ENCODE measurements at regions not wholly inside any gene's neighbourhood (a gene's known extent, or its start where the extent isn't known, plus 50 kb on each side); places are given as distances from the start of the nearest gene placed in this dataset.

- Mint-ChIP-seq H3K27ac (no peak overlapping the region), H3K4me3 (no peak overlapping the region), H3K27me3 (peaks cover 2 to 12% (median 9%) of the 10 kb centered on the region in 5 donors), H3K36me3 (no peaks in the 10 kb centered on the region), H3K9me3 (no peaks in the 10 kb centered on the region), H3K4me1 (no peaks in the 10 kb centered on the region)
- POLR2A ChIA-PET, result no interaction called here
- intact Hi-C loops (cut with micrococcal nuclease), result no loop called here
- Histone ChIP-seq H3K9me3 (ENCODE audit: control insufficient read depth in 2 of 3, low read length in 3 of 3) (no peaks in the 10 kb centered on the region), H3K4me1 (ENCODE audit: control insufficient read depth in 2 of 2, insufficient read depth in 2 of 2, low read length in 2 of 2) (no peaks in the 10 kb centered on the region), H3K36me3 (ENCODE audit: control insufficient read depth in 2 of 3, insufficient read depth in 3 of 3, low read length in 3 of 3) (no peaks in the 10 kb centered on the region), H3K4me3 (ENCODE audit: low read length) (no peak overlapping the region), H3K27ac (ENCODE audit: low read depth, low read length) (no peak overlapping the region), H3K27me3 (ENCODE audit: control insufficient read depth in 2 of 2, insufficient read depth in 2 of 2, low read length in 2 of 2) (no peaks in the 10 kb centered on the region)
- CTCF ChIA-PET, result no interaction called here
- no peak for ATAC-seq
- DNase-seq, result no peak
Measured at GRCh38 chr5:72618708-72619107, 111.5 kb upstream of the ZNF366 start.

- Mint-ChIP-seq H3K27me3 (peaks cover 3 to 19% (median 14%) of the 10 kb centered on the region in 5 donors), H3K4me3 (no peak overlapping the region), H3K9me3 (no peaks in the 10 kb centered on the region), H3K4me1 (peaks cover 0 to 7% (median 5%) of the 10 kb centered on the region in 7 donors), H3K36me3 (no peaks in the 10 kb centered on the region), H3K27ac (no peak overlapping the region)
- no peak for ATAC-seq
- Histone ChIP-seq H3K27ac (ENCODE audit: low read depth, low read length) (no peak overlapping the region), H3K4me3 (ENCODE audit: low read length) (no peak overlapping the region), H3K36me3 (ENCODE audit: control insufficient read depth in 2 of 3, insufficient read depth in 3 of 3, low read length in 3 of 3) (no peaks in the 10 kb centered on the region), H3K9me3 (ENCODE audit: control insufficient read depth in 2 of 3, low read length in 3 of 3) (no peaks in the 10 kb centered on the region), H3K4me1 (ENCODE audit: control insufficient read depth in 2 of 2, insufficient read depth in 2 of 2, low read length in 2 of 2) (no peaks in the 10 kb centered on the region), H3K27me3 (ENCODE audit: control insufficient read depth in 2 of 2, insufficient read depth in 2 of 2, low read length in 2 of 2) (no peaks in the 10 kb centered on the region)
- POLR2A ChIA-PET, result no interaction called here
- CTCF ChIA-PET, result no interaction called here
- no peak for DNase-seq
- intact Hi-C loops (cut with micrococcal nuclease), result no loop called here
Measured at GRCh38 chr5:72615061-72615460, 107.9 kb upstream of the ZNF366 start.

GRCh38 chr5:72613515-72613914, 106.3 kb upstream of the ZNF366 start:
- Mint-ChIP-seq H3K4me1 (peaks cover 0 to 7% (median 5%) of the 10 kb centered on the region in 7 donors), H3K27ac (no peak overlapping the region), H3K9me3 (no peaks in the 10 kb centered on the region), H3K27me3 (peaks cover 3 to 23% (median 11%) of the 10 kb centered on the region in 5 donors), H3K36me3 (no peaks in the 10 kb centered on the region), H3K4me3 (no peak overlapping the region)
- H3K9me3 ChIP-seq (ENCODE audit: control insufficient read depth in 2 of 3, low read length in 3 of 3), result no peaks in the 10 kb centered on the region
- no peak for ATAC-seq
- no peaks in the 10 kb centered on the region for H3K27me3 ChIP-seq (ENCODE audit: control insufficient read depth in 2 of 2, insufficient read depth in 2 of 2, low read length in 2 of 2)
- POLR2A ChIA-PET, result no interaction called here
- H3K4me3 ChIP-seq (ENCODE audit: low read length), result no peak overlapping the region
- DNase-seq, result no peak
- H3K27ac ChIP-seq (ENCODE audit: low read depth, low read length), result no peak overlapping the region
- CTCF ChIA-PET, result no interaction called here
- no peaks in the 10 kb centered on the region for H3K4me1 ChIP-seq (ENCODE audit: control insufficient read depth in 2 of 2, insufficient read depth in 2 of 2, low read length in 2 of 2)
- intact Hi-C loops (cut with micrococcal nuclease), result no loop called here
- no peaks in the 10 kb centered on the region for H3K36me3 ChIP-seq (ENCODE audit: control insufficient read depth in 2 of 3, insufficient read depth in 3 of 3, low read length in 3 of 3)

GRCh38 chr5:72612810-72613209, 105.6 kb upstream of the ZNF366 start:
- intact Hi-C loops (cut with micrococcal nuclease), result no loop called here
- POLR2A ChIA-PET, result interaction anchor here (0.5 kb wide), 1 partner anchor 9 kb away, joined by 3 read pairs; no protein-coding TSS in a partner anchor
- CTCF ChIA-PET, result no interaction called here

GRCh38 chr5:72611118-72611730, 104.0 kb upstream of the ZNF366 start:
- ChIA-PET POLR2A (no interaction called here), CTCF (interaction anchor here (0.6 to 2.7 kb wide), 7 partner anchors 8 to 591 kb away, joined by 3 to 29 read pairs (median 3); partner anchors contain the start of gene TNPO1)
- Mint-ChIP-seq H3K4me3 (no peak overlapping the region), H3K36me3 (no peaks in the 10 kb centered on the region), H3K9me3 (no peaks in the 10 kb centered on the region), H3K27me3 (peaks cover 3 to 23% (median 15%) of the 10 kb centered on the region in 5 donors), H3K27ac (no peak overlapping the region), H3K4me1 (peaks cover 0 to 7% (median 5%) of the 10 kb centered on the region in 7 donors)
- no peak overlapping the region for H3K27ac ChIP-seq (ENCODE audit: low read depth, low read length)
- DNase-seq (peak in 8 of 9 donors; percentile 8 to 43 (median 27)), ATAC-seq (peak; percentile 76)
- H3K4me1 ChIP-seq (ENCODE audit: control insufficient read depth in 2 of 2, insufficient read depth in 2 of 2, low read length in 2 of 2), result no peaks in the 10 kb centered on the region
- intact Hi-C loops (cut with micrococcal nuclease), result loop anchor here (1.0 kb wide), 2 partner anchors 208 to 237 kb away; no protein-coding TSS in a partner anchor
- no peaks in the 10 kb centered on the region for H3K27me3 ChIP-seq (ENCODE audit: control insufficient read depth in 2 of 2, insufficient read depth in 2 of 2, low read length in 2 of 2)
- H3K4me3 ChIP-seq (ENCODE audit: low read length), result no peak overlapping the region
- no peaks in the 10 kb centered on the region for H3K36me3 ChIP-seq (ENCODE audit: control insufficient read depth in 2 of 3, insufficient read depth in 3 of 3, low read length in 3 of 3)
- no peaks in the 10 kb centered on the region for H3K9me3 ChIP-seq (ENCODE audit: control insufficient read depth in 2 of 3, low read length in 3 of 3)

More at GRCh38 chr5:72612810-72613209, 105.6 kb upstream of the ZNF366 start:
- H3K27ac Mint-ChIP-seq, result no peak overlapping the region
- peaks cover 0 to 7% (median 5%) of the 10 kb centered on the region in 7 donors for H3K4me1 Mint-ChIP-seq
- H3K9me3 ChIP-seq (ENCODE audit: control insufficient read depth in 2 of 3, low read length in 3 of 3), result no peaks in the 10 kb centered on the region
- H3K4me3 Mint-ChIP-seq, result no peak overlapping the region
- H3K36me3 Mint-ChIP-seq, result no peaks in the 10 kb centered on the region
- H3K27me3 Mint-ChIP-seq, result peaks cover 3 to 23% (median 11%) of the 10 kb centered on the region in 5 donors
- no peak for ATAC-seq
- no peak overlapping the region for H3K4me3 ChIP-seq (ENCODE audit: low read length)
- no peak for DNase-seq
- no peaks in the 10 kb centered on the region for H3K36me3 ChIP-seq (ENCODE audit: control insufficient read depth in 2 of 3, insufficient read depth in 3 of 3, low read length in 3 of 3)
- no peaks in the 10 kb centered on the region for H3K4me1 ChIP-seq (ENCODE audit: control insufficient read depth in 2 of 2, insufficient read depth in 2 of 2, low read length in 2 of 2)
- H3K27ac ChIP-seq (ENCODE audit: low read depth, low read length), result no peak overlapping the region
- no peaks in the 10 kb centered on the region for H3K27me3 ChIP-seq (ENCODE audit: control insufficient read depth in 2 of 2, insufficient read depth in 2 of 2, low read length in 2 of 2)
- H3K9me3 Mint-ChIP-seq, result no peaks in the 10 kb centered on the region

- POLR2A ChIA-PET, result no interaction called here
- no peak overlapping the region for H3K27ac ChIP-seq (ENCODE audit: low read depth, low read length)
Measured at GRCh38 chr5:72608926-72609325, 101.7 kb upstream of the ZNF366 start.

GRCh38 chr5:72608297-72608696, 101.1 kb upstream of the ZNF366 start:
- CTCF ChIA-PET, result interaction anchor here (0.6 kb wide), 1 partner anchor 651 kb away, joined by 3 read pairs; no protein-coding TSS in a partner anchor
- Mint-ChIP-seq H3K27me3 (peaks cover 3 to 24% (median 16%) of the 10 kb centered on the region in 5 donors), H3K9me3 (no peaks in the 10 kb centered on the region), H3K27ac (no peak overlapping the region), H3K4me1 (peaks cover 0 to 7% (median 5%) of the 10 kb centered on the region in 7 donors), H3K4me3 (no peak overlapping the region), H3K36me3 (no peaks in the 10 kb centered on the region)
- Histone ChIP-seq H3K27ac (ENCODE audit: low read depth, low read length) (no peak overlapping the region), H3K9me3 (ENCODE audit: control insufficient read depth in 2 of 3, low read length in 3 of 3) (no peaks in the 10 kb centered on the region), H3K27me3 (ENCODE audit: control insufficient read depth in 2 of 2, insufficient read depth in 2 of 2, low read length in 2 of 2) (no peaks in the 10 kb centered on the region), H3K4me1 (ENCODE audit: control insufficient read depth in 2 of 2, insufficient read depth in 2 of 2, low read length in 2 of 2) (no peaks in the 10 kb centered on the region), H3K4me3 (ENCODE audit: low read length) (no peak overlapping the region), H3K36me3 (ENCODE audit: control insufficient read depth in 2 of 3, insufficient read depth in 3 of 3, low read length in 3 of 3) (no peaks in the 10 kb centered on the region)
- intact Hi-C loops (cut with micrococcal nuclease), result no loop called here
- DNase-seq (no peak), ATAC-seq (no peak)
- POLR2A ChIA-PET, result no interaction called here

More at GRCh38 chr5:72608926-72609325, 101.7 kb upstream of the ZNF366 start:
- Mint-ChIP-seq H3K9me3 (no peaks in the 10 kb centered on the region), H3K36me3 (no peaks in the 10 kb centered on the region), H3K27ac (no peak overlapping the region), H3K4me3 (no peak overlapping the region), H3K4me1 (peaks cover 0 to 7% (median 5%) of the 10 kb centered on the region in 7 donors), H3K27me3 (peaks cover 3 to 24% (median 16%) of the 10 kb centered on the region in 5 donors)
- intact Hi-C loops (cut with micrococcal nuclease), result no loop called here
- Histone ChIP-seq H3K36me3 (ENCODE audit: control insufficient read depth in 2 of 3, insufficient read depth in 3 of 3, low read length in 3 of 3) (no peaks in the 10 kb centered on the region), H3K27me3 (ENCODE audit: control insufficient read depth in 2 of 2, insufficient read depth in 2 of 2, low read length in 2 of 2) (no peaks in the 10 kb centered on the region), H3K4me3 (ENCODE audit: low read length) (no peak overlapping the region), H3K4me1 (ENCODE audit: control insufficient read depth in 2 of 2, insufficient read depth in 2 of 2, low read length in 2 of 2) (no peaks in the 10 kb centered on the region), H3K9me3 (ENCODE audit: control insufficient read depth in 2 of 3, low read length in 3 of 3) (no peaks in the 10 kb centered on the region)
- CTCF ChIA-PET, result interaction anchor here (2.7 kb wide), 1 partner anchor 209 kb away, joined by 29 read pairs; the partner anchor contains the start of gene TNPO1
- DNase-seq, result no peak
- no peak for ATAC-seq
